Neural cell (in vitro differentiated cells): ENCODE measurements at regions not wholly inside any gene's neighbourhood (a gene's known extent, or its start where the extent isn't known, plus 50 kb on each side); places are given as distances from the start of the nearest gene placed in this dataset.

ENCODE experiments used
- H2AFZ ChIP-seq: fragments of 200-600, 300-800 bp; sonication (generic), shearing (Covaris generic); 2 replicates; pipeline ENCODE4 v1.6.0; 2014; ENCODE audit warnings: low read depth, mild to moderate bottlenecking, antibody characterized with exemption, low read length, moderate library complexity
- H3F3A ChIP-seq: fragments of 200-600 bp; shearing (Covaris generic); 2 replicates; pipeline ENCODE4 v1.6.1; 2016; ENCODE audit warnings: mild to moderate bottlenecking, moderate library complexity, mixed read lengths, antibody characterized with exemption, low read length; ENCODE audit not compliant: insufficient read depth, poor library complexity, severe bottlenecking
- H3K27ac ChIP-seq: fragments of 200-600, 300-800 bp; sonication (generic), shearing (Covaris generic); 2 replicates; pipeline ENCODE4 v1.5.1; 2014; ENCODE audit warnings: mild to moderate bottlenecking, low read length, moderate library complexity
- H3K27me3 ChIP-seq: fragments of 300-800, 200-600 bp; sonication (generic), shearing (Covaris generic); 2 replicates; pipeline ENCODE4 v1.6.0; 2014; ENCODE audit warnings: mild to moderate bottlenecking, low read depth, low read length, moderate library complexity; ENCODE audit not compliant: insufficient read depth
- H3K36me3 ChIP-seq: fragments of 300-800, 200-600 bp; sonication (generic), shearing (Covaris generic); 2 replicates; pipeline ENCODE4 v1.5.1; 2014; ENCODE audit warnings: mild to moderate bottlenecking, antibody characterized with exemption, low read length, moderate library complexity; ENCODE audit not compliant: insufficient read depth
- H3K4me2 ChIP-seq: fragments of 300-800, 200-600 bp; sonication (generic), shearing (Covaris generic); 2 replicates; pipeline ENCODE4 v1.6.0; 2014; ENCODE audit warnings: mild to moderate bottlenecking, low read length
- H3K4me3 ChIP-seq: fragments of 300-800, 200-600 bp; sonication (generic), shearing (Covaris generic); 2 replicates; pipeline ENCODE4 v1.5.1; 2014; ENCODE audit warnings: mild to moderate bottlenecking, low read length, moderate library complexity
- H3K79me2 ChIP-seq: fragments of 200-600 bp; shearing (Covaris generic); replicated peaks from 2 replicates; pipeline ENCODE4 v1.6.0; 2014; ENCODE audit warnings: mild to moderate bottlenecking, low read length, moderate library complexity; ENCODE audit not compliant: insufficient read depth
- H3K9ac ChIP-seq: fragments of 300-800, 200-600 bp; sonication (generic), shearing (Covaris generic); 2 replicates; pipeline ENCODE4 v1.6.1; 2016; ENCODE audit warnings: mild to moderate bottlenecking, low read length, mixed read lengths
- H3K9me2 ChIP-seq: fragments of 200-600 bp; shearing (Covaris generic); 2 replicates; pipeline ENCODE4 v1.6.1; 2016; ENCODE audit warnings: mild to moderate bottlenecking, low read length, mixed read lengths; ENCODE audit not compliant: insufficient read depth
- H3K9me3 ChIP-seq: fragments of 200-600, 300-800 bp; sonication (generic), shearing (Covaris generic); 2 replicates; pipeline ENCODE4 v1.6.1; 2016; ENCODE audit warnings: mild to moderate bottlenecking, mixed run types, low read length, moderate library complexity, mixed read lengths
- H4K20me1 ChIP-seq: fragments of 200-600 bp; shearing (Covaris generic); 2 replicates; pipeline ENCODE4 v1.6.1; 2016; ENCODE audit warnings: mild to moderate bottlenecking, mixed run types; ENCODE audit not compliant: insufficient read depth
- CTCF ChIP-seq: fragments of 450-650 bp; IDR thresholded peaks from 2 replicates; pipeline ENCODE4 v1.5.1; 2014; ENCODE audit warnings: antibody characterized with exemption, mild to moderate bottlenecking, moderate library complexity; ENCODE audit not compliant: poor library complexity, severe bottlenecking
- EP300 ChIP-seq: fragments of 450-650 bp; conservative IDR thresholded peaks from 2 replicates; pipeline ENCODE4 v1.6.1; 2014; ENCODE audit warnings: antibody characterized with exemption, mild to moderate bottlenecking, moderate library complexity; ENCODE audit not compliant: poor library complexity, severe bottlenecking
- EZH2 ChIP-seq: fragments of 200-600, 300-800 bp; shearing (Covaris generic), sonication (generic); IDR thresholded peaks from 2 replicates; pipeline ENCODE4 v1.6.1; 2014; ENCODE audit warnings: antibody characterized with exemption, low read length, borderline replicate concordance, mild to moderate bottlenecking; ENCODE audit not compliant: insufficient read depth, poor library complexity, severe bottlenecking
- MXI1 ChIP-seq: fragments of 450-650 bp; conservative IDR thresholded peaks from 2 replicates; pipeline ENCODE4 v1.6.1; 2014; ENCODE audit warnings: antibody characterized with exemption, mild to moderate bottlenecking; ENCODE audit not compliant: poor library complexity, severe bottlenecking
- POLR2AphosphoS5 ChIP-seq: IDR thresholded peaks from 2 replicates; pipeline ENCODE4 v1.6.1; 2012
- RAD21 ChIP-seq: fragments of 450-650 bp; conservative IDR thresholded peaks from 2 replicates; pipeline ENCODE4 v1.6.1; 2014; ENCODE audit warnings: antibody characterized with exemption, mild to moderate bottlenecking, moderate library complexity
- REST ChIP-seq: IDR thresholded peaks from 2 replicates; pipeline ENCODE4 v1.6.1; 2012; ENCODE audit warnings: borderline replicate concordance
- SMC3 ChIP-seq: fragments of 450-650 bp; conservative IDR thresholded peaks from 2 replicates; pipeline ENCODE4 v1.6.1; 2014; ENCODE audit warnings: antibody characterized with exemption, mild to moderate bottlenecking, moderate library complexity; ENCODE audit not compliant: poor library complexity
- TAF1 ChIP-seq: IDR thresholded peaks from 2 replicates; pipeline ENCODE4 v1.6.1; 2012; ENCODE audit warnings: low read depth

GRCh38 chr20:60986506-60987156 lies 265.4 kb upstream of the CDH4 start:
- Histone ChIP-seq H3K27ac (no peak overlapping the region), H3K36me3 (no peaks in the 10 kb centered on the region), H2AFZ (no peak overlapping the region), H3K4me3 (no peak overlapping the region), H3K9me3 (no peaks in the 10 kb centered on the region), H3K9ac (no peak overlapping the region), H3K4me2 (no peak overlapping the region), H3K27me3 (no peaks in the 10 kb centered on the region), H3F3A (no peaks in the 10 kb centered on the region), H3K79me2 (no peaks in the 10 kb centered on the region), H4K20me1 (no peaks in the 10 kb centered on the region), H3K9me2 (no peaks in the 10 kb centered on the region)
- no peak for TF ChIP-seq POLR2AphosphoS5
- TF ChIP-seq MXI1: no peak
- no peak for TF ChIP-seq REST
- TF ChIP-seq RAD21: no peak
- no peak for TF ChIP-seq CTCF
- TF ChIP-seq EZH2: no peak
- no peak for TF ChIP-seq SMC3
- no peak for TF ChIP-seq EP300
- no peak for TF ChIP-seq TAF1

GRCh38 chr20:60990061-60990460 lies 262.0 kb upstream of the CDH4 start:
- no peaks in the 10 kb centered on the region for H3K36me3 ChIP-seq
- TF ChIP-seq REST: no peak
- no peak for TF ChIP-seq EZH2
- no peak for TF ChIP-seq EP300
- no peak for TF ChIP-seq POLR2AphosphoS5
- no peak for TF ChIP-seq CTCF
- TF ChIP-seq SMC3: no peak
- no peak for TF ChIP-seq RAD21
- TF ChIP-seq MXI1: no peak
- no peak for TF ChIP-seq TAF1
- no peak overlapping the region for H2AFZ ChIP-seq

More at GRCh38 chr20:60990061-60990460, 262.0 kb upstream of the CDH4 start:
- H3K27me3 ChIP-seq: no peaks in the 10 kb centered on the region
- no peaks in the 10 kb centered on the region for H3K79me2 ChIP-seq
- H3K27ac ChIP-seq: no peak overlapping the region
- no peaks in the 10 kb centered on the region for H3K9me3 ChIP-seq
- no peak overlapping the region for H3K4me3 ChIP-seq
- no peaks in the 10 kb centered on the region for H4K20me1 ChIP-seq
- H3K9me2 ChIP-seq: no peaks in the 10 kb centered on the region
- H3K4me2 ChIP-seq: no peak overlapping the region
- H3K9ac ChIP-seq: no peak overlapping the region
- no peaks in the 10 kb centered on the region for H3F3A ChIP-seq
